AG04449 (cell line): ENCODE measurements at regions not wholly inside any gene's neighbourhood (a gene's known extent, or its start where the extent isn't known, plus 50 kb on each side); places are given as distances from the start of the nearest gene placed in this dataset.

Source experiments
- CTCF ChIA-PET: fragments of 350-600 bp; formaldehyde crosslinking; extraction: SDS; loops from one replicate; lab custom pipeline; 2021; ENCODE audit warnings: antibody characterized with exemption; lab: Yijun Ruan, JAX
- POLR2A ChIA-PET: fragments of 400-600, 350-600 bp; formaldehyde crosslinking; extraction: SDS; loops from one replicate; lab custom pipeline; 2020; ENCODE audit warnings: antibody characterized with exemption, inconsistent platforms; lab: Yijun Ruan, JAX
- DNase-seq: peaks from one replicate; pipeline ENCODE4 v3.0.0-alpha.2; 2010; ENCODE audit warnings: low read depth, low spot score
- H3K4me3 ChIP-seq: 2 replicates; pipeline ENCODE4 v1.5.1; 2011; ENCODE audit warnings: low read depth, mild to moderate bottlenecking, control low read depth, low read length
- TF ChIP-seq, protein P1 (sequence below): IDR thresholded peaks from one replicate; pipeline ENCODE4 v1.5.1; 2011; ENCODE audit warnings: mild to moderate bottlenecking, moderate library complexity, low read length, control low read depth, inconsistent platforms; ENCODE audit not compliant: insufficient read depth; ENCODE audit errors: missing control alignments

DNA sequence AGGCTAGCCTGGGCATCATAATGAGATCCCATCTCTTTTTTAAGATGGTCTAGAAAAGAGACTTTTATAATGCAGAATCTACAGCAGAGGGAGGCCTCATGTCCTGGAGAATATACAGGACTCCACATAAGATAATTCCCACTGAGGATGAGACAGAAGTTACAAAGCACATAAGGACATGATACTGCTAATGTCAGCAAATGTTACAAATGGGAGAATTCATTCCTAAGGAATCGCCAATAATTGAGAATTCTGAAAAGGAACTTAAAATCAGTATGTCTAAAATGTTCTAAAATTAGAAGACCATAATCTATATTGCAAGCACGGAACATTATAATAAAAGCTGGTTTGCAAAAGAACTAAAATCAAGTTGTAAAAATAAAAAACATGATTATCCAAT is 131.6 kb upstream of the PKDCC start:
- H3K4me3 ChIP-seq = no peak overlapping the region
- DNase-seq = no peak
- TF ChIP-seq, protein P1, sequence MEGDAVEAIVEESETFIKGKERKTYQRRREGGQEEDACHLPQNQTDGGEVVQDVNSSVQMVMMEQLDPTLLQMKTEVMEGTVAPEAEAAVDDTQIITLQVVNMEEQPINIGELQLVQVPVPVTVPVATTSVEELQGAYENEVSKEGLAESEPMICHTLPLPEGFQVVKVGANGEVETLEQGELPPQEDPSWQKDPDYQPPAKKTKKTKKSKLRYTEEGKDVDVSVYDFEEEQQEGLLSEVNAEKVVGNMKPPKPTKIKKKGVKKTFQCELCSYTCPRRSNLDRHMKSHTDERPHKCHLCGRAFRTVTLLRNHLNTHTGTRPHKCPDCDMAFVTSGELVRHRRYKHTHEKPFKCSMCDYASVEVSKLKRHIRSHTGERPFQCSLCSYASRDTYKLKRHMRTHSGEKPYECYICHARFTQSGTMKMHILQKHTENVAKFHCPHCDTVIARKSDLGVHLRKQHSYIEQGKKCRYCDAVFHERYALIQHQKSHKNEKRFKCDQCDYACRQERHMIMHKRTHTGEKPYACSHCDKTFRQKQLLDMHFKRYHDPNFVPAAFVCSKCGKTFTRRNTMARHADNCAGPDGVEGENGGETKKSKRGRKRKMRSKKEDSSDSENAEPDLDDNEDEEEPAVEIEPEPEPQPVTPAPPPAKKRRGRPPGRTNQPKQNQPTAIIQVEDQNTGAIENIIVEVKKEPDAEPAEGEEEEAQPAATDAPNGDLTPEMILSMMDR = no peak
- ChIA-PET CTCF (no interaction called here), POLR2A (no interaction called here)

DNA sequence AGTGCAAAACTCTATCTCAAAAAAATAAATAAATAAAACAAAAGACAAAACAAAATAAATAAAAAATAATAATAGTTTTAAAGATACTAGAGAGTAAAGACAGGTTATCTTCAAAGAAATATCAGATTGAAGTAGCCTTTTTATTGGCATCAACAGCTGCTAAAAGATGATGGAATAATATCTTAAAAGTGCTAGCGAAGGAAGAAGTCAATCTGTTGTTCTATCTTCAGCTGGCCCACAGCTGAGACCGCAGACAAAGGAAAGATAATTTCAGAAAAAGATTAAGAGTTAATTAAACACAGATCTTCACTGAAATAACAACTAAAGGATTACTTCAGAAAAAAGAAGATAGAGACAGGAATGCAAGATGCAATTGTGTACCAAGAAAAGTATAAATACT is 130.2 kb upstream of the PKDCC start:
- no peak for DNase-seq
- CTCF ChIA-PET = no interaction called here

DNA sequence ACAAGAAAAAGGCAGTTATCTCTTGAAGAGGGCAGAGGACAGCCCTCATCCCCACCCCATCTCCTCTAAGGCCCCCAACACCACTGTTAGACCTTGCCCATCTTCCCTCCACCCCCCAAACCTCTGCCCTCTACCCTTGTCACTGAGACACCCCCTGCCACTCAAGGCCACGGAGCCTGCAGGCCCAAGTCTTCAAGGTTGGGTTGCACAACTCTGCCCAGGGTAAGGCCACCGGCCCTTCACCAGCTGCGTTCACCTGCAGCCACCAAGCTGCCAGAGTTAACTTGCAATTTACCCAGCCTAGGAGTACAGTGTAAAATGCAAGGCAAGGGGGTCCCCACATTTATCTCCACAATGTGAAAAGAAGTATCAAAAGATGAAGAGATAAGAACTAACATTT is 128.7 kb upstream of the PKDCC start:
- TF ChIP-seq, protein P1 = no peak
- ChIA-PET CTCF (interaction anchor here (0.8 to 1.4 kb wide), 2 partner anchors 13 to 48 kb away, joined by 3 read pairs; no protein-coding TSS in a partner anchor), POLR2A (interaction anchor here (0.7 kb wide), 1 partner anchor 48 kb away, joined by 3 read pairs; no protein-coding TSS in a partner anchor)
- no peak for DNase-seq
- no peak overlapping the region for H3K4me3 ChIP-seq

More for the DNA sequence above, 130.2 kb upstream of the PKDCC start:
- H3K4me3 ChIP-seq = no peak overlapping the region
- POLR2A ChIA-PET = no interaction called here
- TF ChIP-seq, protein P1 = no peak

DNA sequence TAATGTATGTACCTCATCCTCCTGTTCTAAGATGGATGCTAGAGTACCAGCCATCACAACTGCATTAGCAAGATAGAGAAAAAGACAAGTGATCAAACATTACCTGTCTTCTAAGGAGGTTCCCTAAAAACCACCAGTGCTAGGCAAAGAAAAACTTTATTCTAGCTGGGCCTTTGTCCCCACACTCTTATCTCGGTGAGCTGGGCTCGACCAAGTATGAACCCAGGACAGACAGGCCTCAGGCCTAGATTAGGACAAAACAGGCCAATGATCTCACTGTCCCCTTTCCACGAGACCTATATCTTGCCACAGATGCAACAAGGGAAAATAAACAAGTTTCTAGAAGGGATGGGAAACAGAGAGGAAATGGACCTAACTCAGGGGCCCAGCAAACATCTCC is 127.6 kb upstream of the PKDCC start:
- no peak overlapping the region for H3K4me3 ChIP-seq
- CTCF ChIA-PET = interaction anchor here (1.4 to 1.7 kb wide), 2 partner anchors 14 to 167 kb away, joined by 3 to 4 read pairs; no protein-coding TSS in a partner anchor
- TF ChIP-seq, protein P1 = no peak
- DNase-seq = no peak
- POLR2A ChIA-PET = no interaction called here

DNA sequence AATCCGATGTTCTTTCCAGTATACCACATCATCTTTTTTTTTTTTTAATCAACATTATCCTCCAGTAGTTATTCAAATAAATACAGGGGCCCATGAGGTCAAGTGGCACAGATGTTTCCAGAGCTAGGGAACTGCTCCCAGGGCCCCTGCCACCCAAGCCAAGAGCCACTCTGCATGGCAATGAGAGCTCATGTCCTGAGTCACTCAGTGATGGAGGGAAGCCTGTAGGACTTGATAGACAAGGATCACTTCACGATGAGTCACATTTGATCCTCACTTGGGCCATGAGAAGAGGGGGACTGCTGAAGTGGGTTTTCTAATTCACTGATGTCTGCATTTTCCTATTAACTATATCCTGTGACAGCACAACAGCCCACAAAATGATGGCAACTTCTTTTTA is 127.0 kb upstream of the PKDCC start:
- no peak for DNase-seq
- POLR2A ChIA-PET = no interaction called here
- TF ChIP-seq, protein P1 = no peak
- CTCF ChIA-PET = interaction anchor here (1.2 to 1.7 kb wide), 2 partner anchors 51 to 166 kb away, joined by 3 to 4 read pairs; no protein-coding TSS in a partner anchor
- no peak overlapping the region for H3K4me3 ChIP-seq

DNA sequence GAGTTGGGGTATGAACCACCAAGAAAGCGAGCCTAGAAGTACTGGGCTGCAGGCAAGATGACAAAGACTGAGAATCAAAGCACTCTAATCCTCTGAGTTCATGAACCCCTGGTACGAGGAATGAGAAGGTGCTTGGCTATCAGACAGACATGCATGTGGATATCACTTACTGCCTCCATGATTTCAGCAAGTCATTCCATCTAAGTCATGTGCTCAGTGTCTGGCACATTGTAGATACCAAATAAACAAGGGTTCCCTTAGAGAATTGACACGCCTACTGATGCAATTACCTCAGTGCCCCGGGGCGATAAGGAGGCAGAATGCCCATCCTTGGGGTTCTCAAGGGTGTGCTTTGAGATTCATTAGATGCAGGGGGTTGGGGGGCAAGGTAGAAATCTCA is 125.6 kb upstream of the PKDCC start:
- DNase-seq = no peak
- CTCF ChIA-PET = interaction anchor here (1.7 kb wide), 1 partner anchor 165 kb away, joined by 4 read pairs; no protein-coding TSS in a partner anchor
- no peak overlapping the region for H3K4me3 ChIP-seq
- POLR2A ChIA-PET = no interaction called here
- TF ChIP-seq, protein P1 = no peak
